ENCODE measurements at regions not wholly inside any gene's neighbourhood (a gene's known extent, or its start where the extent isn't known, plus 50 kb on each side); places are given as distances from the start of the nearest gene placed in this dataset.

DNA sequence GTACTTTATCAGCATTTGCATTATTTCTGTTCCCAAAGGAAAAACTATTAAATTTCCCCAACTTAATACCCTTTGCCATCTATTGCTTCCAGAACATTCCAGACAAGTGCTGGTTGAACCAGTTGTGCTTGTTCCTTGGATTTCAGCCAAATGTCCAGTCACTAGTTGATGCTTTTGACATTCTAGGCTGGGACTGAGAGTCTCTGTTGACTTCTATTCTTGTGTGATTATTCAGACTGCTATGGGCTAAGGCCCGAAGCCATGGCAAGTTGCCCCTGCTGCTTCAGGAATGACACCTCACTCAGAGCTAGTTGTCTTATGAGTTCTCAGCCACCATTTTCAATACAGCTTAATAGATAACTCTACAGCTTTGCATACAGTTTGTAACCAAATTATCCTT, 458.1 kb upstream of the ARGLU1 start:
- FAIRE-seq, result no peak
- 0% methylated on average over 1 of the region's 1 CpG for WGBS (ENCODE audit: insufficient coverage, low coverage, missing lambda C conversion rate)
- intact Hi-C loops (cut with micrococcal nuclease), result no loop called here

DNA sequence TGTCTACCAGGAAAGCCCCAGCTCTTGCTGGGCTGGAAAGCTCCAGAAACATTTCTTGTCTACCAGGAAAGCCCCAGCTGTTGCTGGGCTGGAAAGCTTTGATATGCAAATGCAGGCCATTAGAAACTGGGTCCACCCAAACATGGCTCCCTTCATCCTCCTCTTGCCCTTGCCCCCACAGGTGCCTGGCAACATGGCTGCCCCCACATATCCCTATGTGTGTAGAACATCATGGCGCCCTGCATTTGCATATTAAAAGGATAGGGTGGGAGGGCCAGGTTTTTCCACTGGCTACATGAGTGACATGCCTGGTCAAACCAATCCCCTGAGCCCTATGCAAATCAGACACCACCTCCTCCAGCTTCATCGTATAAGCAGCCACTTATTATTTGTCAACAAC, 455.4 kb upstream of the ARGLU1 start:
- no peaks in the 10 kb centered on the region for H4K20me1 ChIP-seq (replicated peaks; ENCODE audit: control insufficient read depth, insufficient read depth, low read length)
- no peaks in the 10 kb centered on the region for H3K27me3 ChIP-seq (ENCODE audit: control insufficient read depth in 2 of 2, insufficient read depth in 2 of 2, low read length in 2 of 2)
- H3K79me2 ChIP-seq (ENCODE audit: control insufficient read depth, insufficient read depth, low read length), result no peaks in the 10 kb centered on the region
- in situ Hi-C loops (cut with MboI) (no loop called here), intact Hi-C loops (cut with micrococcal nuclease) (no loop called here)
- no peak for FAIRE-seq
- no peak overlapping the region for H3K4me3 ChIP-seq
- BruUV-seq (replicated peaks), result no TSS peak
- no peaks in the 10 kb centered on the region for H3K36me3 ChIP-seq (ENCODE audit: control insufficient read depth, insufficient read depth, low read length)
- no peak overlapping the region for H3K4me2 ChIP-seq (ENCODE audit: insufficient read depth, low read length)
- ChIA-PET POLR2A (no interaction called here), CTCF (ENCODE audit: low intra/inter-chr PET ratio) (no interaction called here)
- WGBS (ENCODE audit: insufficient coverage, low coverage, missing lambda C conversion rate), result 0% methylated on average over 2 of the region's 2 CpGs
- no peak overlapping the region for H2AFZ ChIP-seq (ENCODE audit: low read depth, low read length)
- no peak for DNase-seq (ENCODE audit: extremely low read depth in 1 of 4, low spot score in 3 of 4)
- no peaks in the 10 kb centered on the region for H3K9me3 ChIP-seq (replicated peaks; ENCODE audit: control insufficient read depth, insufficient read depth, low read depth, low read length)
- H3K9ac ChIP-seq (ENCODE audit: insufficient read depth in 1 of 2, low read depth in 2 of 2, low read length in 2 of 2), result no peak overlapping the region
- no peaks in the 10 kb centered on the region for H3K9me1 ChIP-seq (ENCODE audit: control insufficient read depth, insufficient read depth, low read length)
- ATAC-seq, result no peak
- H3K4me1 ChIP-seq (replicated peaks in 1 of 2; ENCODE audit: control insufficient read depth in 2 of 2, insufficient read depth in 2 of 2, low read length in 2 of 2), result no peaks in the 10 kb centered on the region
- H3K27ac ChIP-seq (ENCODE audit: extremely low read depth, low read depth, low read length), result no peak overlapping the region
- TF ChIP-seq MTF1 (CRISPR knock-in tag; IDR thresholded peaks at IDR 0.05; ENCODE audit: borderline replicate concordance) (no peak), RNF219 (CRISPR knock-in tag; IDR thresholded peaks at IDR 0.05) (no peak), ERF (CRISPR knock-in tag; IDR thresholded peaks at IDR 0.05) (no peak)
- TF ChIP-seq, protein P1, sequence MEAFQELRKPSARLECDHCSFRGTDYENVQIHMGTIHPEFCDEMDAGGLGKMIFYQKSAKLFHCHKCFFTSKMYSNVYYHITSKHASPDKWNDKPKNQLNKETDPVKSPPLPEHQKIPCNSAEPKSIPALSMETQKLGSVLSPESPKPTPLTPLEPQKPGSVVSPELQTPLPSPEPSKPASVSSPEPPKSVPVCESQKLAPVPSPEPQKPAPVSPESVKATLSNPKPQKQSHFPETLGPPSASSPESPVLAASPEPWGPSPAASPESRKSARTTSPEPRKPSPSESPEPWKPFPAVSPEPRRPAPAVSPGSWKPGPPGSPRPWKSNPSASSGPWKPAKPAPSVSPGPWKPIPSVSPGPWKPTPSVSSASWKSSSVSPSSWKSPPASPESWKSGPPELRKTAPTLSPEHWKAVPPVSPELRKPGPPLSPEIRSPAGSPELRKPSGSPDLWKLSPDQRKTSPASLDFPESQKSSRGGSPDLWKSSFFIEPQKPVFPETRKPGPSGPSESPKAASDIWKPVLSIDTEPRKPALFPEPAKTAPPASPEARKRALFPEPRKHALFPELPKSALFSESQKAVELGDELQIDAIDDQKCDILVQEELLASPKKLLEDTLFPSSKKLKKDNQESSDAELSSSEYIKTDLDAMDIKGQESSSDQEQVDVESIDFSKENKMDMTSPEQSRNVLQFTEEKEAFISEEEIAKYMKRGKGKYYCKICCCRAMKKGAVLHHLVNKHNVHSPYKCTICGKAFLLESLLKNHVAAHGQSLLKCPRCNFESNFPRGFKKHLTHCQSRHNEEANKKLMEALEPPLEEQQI (IDR thresholded peaks at IDR 0.05), result no peak
- TF ChIP-seq, protein P2, sequence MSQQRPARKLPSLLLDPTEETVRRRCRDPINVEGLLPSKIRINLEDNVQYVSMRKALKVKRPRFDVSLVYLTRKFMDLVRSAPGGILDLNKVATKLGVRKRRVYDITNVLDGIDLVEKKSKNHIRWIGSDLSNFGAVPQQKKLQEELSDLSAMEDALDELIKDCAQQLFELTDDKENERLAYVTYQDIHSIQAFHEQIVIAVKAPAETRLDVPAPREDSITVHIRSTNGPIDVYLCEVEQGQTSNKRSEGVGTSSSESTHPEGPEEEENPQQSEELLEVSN (IDR thresholded peaks at IDR 0.05; ENCODE audit: borderline replicate concordance in 1 of 2, extremely low read depth in 1 of 2, insufficient read depth in 1 of 2, insufficient read length in 1 of 2, low read depth in 1 of 2, low read length in 1 of 2, poor library complexity in 1 of 2, severe bottlenecking in 1 of 2), result no peak

More for the DNA sequence above, 458.1 kb upstream of the ARGLU1 start:
- Histone ChIP-seq H3K79me2 (ENCODE audit: control insufficient read depth, insufficient read depth, low read length) (no peaks in the 10 kb centered on the region), H3K9ac (ENCODE audit: insufficient read depth in 1 of 2, low read depth in 2 of 2, low read length in 2 of 2) (no peak overlapping the region), H3K27me3 (ENCODE audit: control insufficient read depth in 2 of 2, insufficient read depth in 2 of 2, low read length in 2 of 2) (no peaks in the 10 kb centered on the region), H3K4me1 (replicated peaks in 1 of 2; ENCODE audit: control insufficient read depth in 2 of 2, insufficient read depth in 2 of 2, low read length in 2 of 2) (no peaks in the 10 kb centered on the region), H3K27ac (ENCODE audit: extremely low read depth, low read depth, low read length) (no peak overlapping the region), H3K4me3 (no peak overlapping the region), H3K4me2 (ENCODE audit: insufficient read depth, low read length) (no peak overlapping the region), H3K9me3 (replicated peaks; ENCODE audit: control insufficient read depth, insufficient read depth, low read depth, low read length) (no peaks in the 10 kb centered on the region), H4K20me1 (replicated peaks; ENCODE audit: control insufficient read depth, insufficient read depth, low read length) (no peaks in the 10 kb centered on the region), H2AFZ (ENCODE audit: low read depth, low read length) (no peak overlapping the region), H3K9me1 (ENCODE audit: control insufficient read depth, insufficient read depth, low read length) (no peaks in the 10 kb centered on the region), H3K36me3 (ENCODE audit: control insufficient read depth, insufficient read depth, low read length) (no peaks in the 10 kb centered on the region)
- no TSS peak for BruUV-seq (replicated peaks)
- POLR2A ChIA-PET, result no interaction called here
- DNase-seq (ENCODE audit: extremely low read depth in 1 of 4, low spot score in 3 of 4) (no peak), ATAC-seq (no peak)
- TF ChIP-seq CBX2 (IDR thresholded peaks at IDR 0.05; ENCODE audit: insufficient read depth, low read length, poor library complexity, severe bottlenecking) (no peak), ZFP30 (CRISPR knock-in tag; IDR thresholded peaks at IDR 0.05; ENCODE audit: borderline replicate concordance) (no peak), HDAC6 (IDR thresholded peaks at IDR 0.05; ENCODE audit: low read depth, low read length) (no peak), FOXP1 (CRISPR knock-in tag; IDR thresholded peaks at IDR 0.05) (no peak), NFE2L1 (tag; IDR thresholded peaks at IDR 0.05; ENCODE audit: borderline replicate concordance, low read depth) (no peak)
- in situ Hi-C loops (cut with MboI), result no loop called here
- CTCF ChIA-PET (ENCODE audit: low intra/inter-chr PET ratio), result no interaction called here

All from K562 (cell line).